ENCODE measurements at regions not wholly inside any gene's neighbourhood (a gene's known extent, or its start where the extent isn't known, plus 50 kb on each side); places are given as distances from the start of the nearest gene placed in this dataset.
"Not testable (repeated sequence)": the region's sequence is repeated elsewhere in the genome, so short reads cannot be mapped to it uniquely, and the experiment has no call there.

DNA sequence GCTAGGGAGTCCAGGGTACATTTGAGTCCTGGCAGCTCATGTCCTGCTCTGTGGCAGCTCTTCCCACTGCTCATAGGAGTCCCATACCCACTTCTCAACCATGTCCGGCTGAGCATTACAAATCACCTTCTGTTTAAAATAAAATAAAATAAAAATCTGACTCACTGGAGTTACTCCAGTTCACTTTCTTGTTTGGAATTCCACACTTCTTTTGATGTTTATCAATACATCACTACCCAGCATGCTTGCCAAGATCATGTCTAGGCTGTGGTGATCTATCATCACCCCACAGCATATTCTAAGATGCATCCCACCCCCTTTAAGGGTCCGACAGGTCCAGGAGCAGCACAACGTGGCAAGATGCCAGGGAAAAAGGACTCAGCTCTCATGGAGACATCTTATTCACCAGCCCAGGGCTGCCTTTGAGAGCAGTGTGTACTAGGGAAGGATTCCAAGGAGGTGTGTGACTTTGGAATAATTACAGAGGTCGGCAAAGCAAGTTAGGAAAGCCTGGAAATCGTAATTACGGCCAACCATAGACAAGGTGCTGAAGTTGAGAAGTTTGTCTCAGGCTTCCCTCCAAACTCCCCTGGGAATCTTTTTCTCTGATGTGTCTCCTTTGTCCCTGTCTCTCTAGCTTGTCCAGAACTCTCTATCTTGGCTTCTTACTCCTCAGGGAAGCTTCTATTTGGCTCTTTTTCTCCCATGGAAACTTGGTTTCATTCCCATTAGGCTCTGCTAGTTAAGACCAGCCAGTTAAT is 111.4 kb upstream of the SLC1A3 start:
- Histone ChIP-seq H3K36me3 (ENCODE audit: control insufficient read depth in 2 of 2, insufficient read depth in 2 of 2, low read length in 1 of 2) (no peaks in the 10 kb centered on the region), H3K4me1 (ENCODE audit: control insufficient read depth in 2 of 2, insufficient read depth in 2 of 2, low read length in 2 of 2) (no peaks in the 10 kb centered on the region), H3K9me3 (ENCODE audit: control insufficient read depth in 2 of 2, insufficient read depth in 1 of 2, low read length in 1 of 2) (no peaks in the 10 kb centered on the region), H3K4me3 (ENCODE audit: low read length in 2 of 2) (no peak overlapping the region), H3K27ac (ENCODE audit: low read depth in 1 of 2, low read length in 1 of 2) (no peak overlapping the region), H3K27me3 (ENCODE audit: control insufficient read depth in 2 of 2, insufficient read depth in 1 of 2, low read length in 1 of 2) (no peaks in the 10 kb centered on the region)
- WGBS, result 92% methylated on average over 6 of the region's 6 CpGs
- DNase-seq (ENCODE audit: low read depth in 6 of 9, low spot score in 9 of 9), result no peak

DNA sequence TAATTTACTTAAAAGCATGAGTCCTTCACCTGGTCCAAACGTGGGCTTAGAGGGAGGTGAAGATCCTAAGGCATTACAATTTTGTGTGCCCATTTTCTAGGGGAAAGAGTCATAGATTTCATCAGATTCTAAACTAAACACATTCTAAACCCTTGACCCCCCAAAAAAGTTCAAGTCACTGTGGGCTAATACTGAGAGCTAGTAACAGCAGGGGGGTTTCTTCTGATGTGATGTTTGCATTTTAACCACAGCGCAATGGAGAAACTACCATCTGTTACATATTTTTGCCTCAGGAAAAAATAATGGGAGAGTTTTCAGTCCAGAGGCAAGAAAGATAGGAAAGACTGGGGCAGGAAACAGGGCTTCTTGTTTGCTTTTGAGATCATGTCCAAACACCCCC is 110.8 kb upstream of the SLC1A3 start:
- no peaks in the 10 kb centered on the region for H3K9me3 ChIP-seq (ENCODE audit: control insufficient read depth in 2 of 2, insufficient read depth in 1 of 2, low read length in 1 of 2)
- 84% methylated on average over 2 of the region's 2 CpGs for WGBS
- H3K4me1 ChIP-seq (ENCODE audit: control insufficient read depth in 2 of 2, insufficient read depth in 2 of 2, low read length in 2 of 2), result no peaks in the 10 kb centered on the region
- H3K27me3 ChIP-seq (ENCODE audit: control insufficient read depth in 2 of 2, insufficient read depth in 1 of 2, low read length in 1 of 2), result no peaks in the 10 kb centered on the region
- no peaks in the 10 kb centered on the region for H3K36me3 ChIP-seq (ENCODE audit: control insufficient read depth in 2 of 2, insufficient read depth in 2 of 2, low read length in 1 of 2)
- H3K27ac ChIP-seq (ENCODE audit: low read depth in 1 of 2, low read length in 1 of 2), result no peak overlapping the region
- DNase-seq (ENCODE audit: low read depth in 6 of 9, low spot score in 9 of 9), result no peak
- H3K4me3 ChIP-seq (ENCODE audit: low read length in 2 of 2), result no peak overlapping the region

DNA sequence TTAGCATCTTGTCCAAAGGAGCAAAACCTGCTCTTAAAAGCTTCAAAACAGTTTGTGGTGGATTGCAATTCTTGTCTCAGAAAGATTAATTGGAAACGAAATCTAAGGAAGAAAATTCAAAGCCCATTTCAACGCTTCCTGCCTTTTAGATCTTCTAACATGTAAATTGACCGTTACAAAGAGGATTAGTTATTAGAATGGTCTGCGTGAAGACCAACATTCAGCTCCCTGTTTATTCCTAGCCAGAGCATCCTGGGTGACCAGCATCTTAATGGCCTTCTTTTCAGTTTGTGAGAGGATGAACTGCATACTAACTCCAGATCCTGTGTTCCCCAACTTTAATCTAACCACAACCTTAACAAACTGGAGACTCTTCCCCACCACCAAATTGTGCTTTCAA is 109.9 kb upstream of the SLC1A3 start:
- 95% methylated on average over 4 of the region's 4 CpGs for WGBS
- Histone ChIP-seq H3K36me3 (ENCODE audit: control insufficient read depth in 2 of 2, insufficient read depth in 2 of 2, low read length in 1 of 2) (no peaks in the 10 kb centered on the region), H3K27me3 (ENCODE audit: control insufficient read depth in 2 of 2, insufficient read depth in 1 of 2, low read length in 1 of 2) (no peaks in the 10 kb centered on the region), H3K4me3 (ENCODE audit: low read length in 2 of 2) (no peak overlapping the region), H3K4me1 (ENCODE audit: control insufficient read depth in 2 of 2, insufficient read depth in 2 of 2, low read length in 2 of 2) (no peaks in the 10 kb centered on the region), H3K27ac (ENCODE audit: low read depth in 1 of 2, low read length in 1 of 2) (no peak overlapping the region), H3K9me3 (ENCODE audit: control insufficient read depth in 2 of 2, insufficient read depth in 1 of 2, low read length in 1 of 2) (no peaks in the 10 kb centered on the region)
- DNase-seq (ENCODE audit: low read depth in 6 of 9, low spot score in 9 of 9), result no peak

DNA sequence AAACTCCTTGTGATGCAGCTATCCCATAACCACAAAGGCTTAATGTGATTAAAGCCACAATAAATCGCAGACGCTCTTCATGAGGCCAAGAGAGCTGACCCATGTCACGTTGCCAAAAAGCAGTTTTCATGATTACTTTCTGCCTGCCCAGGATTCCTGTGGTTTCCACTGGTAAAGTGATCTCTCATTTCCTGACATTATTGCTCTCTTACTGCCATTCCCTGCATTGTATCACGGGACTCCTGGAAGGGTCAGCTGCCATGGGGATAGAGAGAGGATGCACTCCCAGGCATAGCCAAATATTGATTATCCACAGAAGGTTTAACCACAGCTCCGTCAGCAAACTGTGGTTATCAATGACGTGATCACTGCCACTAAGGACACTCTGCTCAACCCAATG is 103.8 kb upstream of the SLC1A3 start:
- 78% methylated on average over 6 of the region's 6 CpGs for WGBS
- Histone ChIP-seq H3K27ac (ENCODE audit: low read depth in 1 of 2, low read length in 1 of 2) (no peak overlapping the region), H3K27me3 (ENCODE audit: control insufficient read depth in 2 of 2, insufficient read depth in 1 of 2, low read length in 1 of 2) (no peaks in the 10 kb centered on the region), H3K4me3 (ENCODE audit: low read length in 2 of 2) (no peak overlapping the region), H3K9me3 (ENCODE audit: control insufficient read depth in 2 of 2, insufficient read depth in 1 of 2, low read length in 1 of 2) (no peaks in the 10 kb centered on the region), H3K4me1 (ENCODE audit: control insufficient read depth in 2 of 2, insufficient read depth in 2 of 2, low read length in 2 of 2) (no peaks in the 10 kb centered on the region), H3K36me3 (ENCODE audit: control insufficient read depth in 2 of 2, insufficient read depth in 2 of 2, low read length in 1 of 2) (no peaks in the 10 kb centered on the region)
- no peak for DNase-seq (ENCODE audit: low read depth in 6 of 9, low spot score in 9 of 9)

DNA sequence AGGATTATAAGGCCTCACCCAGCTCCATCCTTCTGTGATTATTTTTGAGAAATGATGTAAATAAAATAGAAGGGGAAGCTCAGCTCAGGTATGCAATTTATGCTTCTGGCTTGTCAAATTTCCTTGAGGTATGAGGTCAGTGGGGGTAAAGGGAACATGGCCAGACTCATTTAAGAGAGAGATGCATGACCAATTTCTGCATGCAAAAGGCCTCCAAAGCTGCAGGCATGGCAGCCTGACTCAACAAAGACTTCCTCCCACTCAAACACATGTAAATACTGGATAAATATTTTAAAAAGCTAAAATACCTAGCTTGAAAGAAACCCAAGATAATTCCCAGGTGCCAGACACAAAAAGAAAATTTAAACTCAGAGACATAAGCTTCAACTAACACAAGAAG is 101.4 kb upstream of the SLC1A3 start:
- Histone ChIP-seq H3K36me3 (ENCODE audit: control insufficient read depth in 2 of 2, insufficient read depth in 2 of 2, low read length in 1 of 2) (no peaks in the 10 kb centered on the region), H3K27me3 (ENCODE audit: control insufficient read depth in 2 of 2, insufficient read depth in 1 of 2, low read length in 1 of 2) (no peaks in the 10 kb centered on the region)

DNA sequence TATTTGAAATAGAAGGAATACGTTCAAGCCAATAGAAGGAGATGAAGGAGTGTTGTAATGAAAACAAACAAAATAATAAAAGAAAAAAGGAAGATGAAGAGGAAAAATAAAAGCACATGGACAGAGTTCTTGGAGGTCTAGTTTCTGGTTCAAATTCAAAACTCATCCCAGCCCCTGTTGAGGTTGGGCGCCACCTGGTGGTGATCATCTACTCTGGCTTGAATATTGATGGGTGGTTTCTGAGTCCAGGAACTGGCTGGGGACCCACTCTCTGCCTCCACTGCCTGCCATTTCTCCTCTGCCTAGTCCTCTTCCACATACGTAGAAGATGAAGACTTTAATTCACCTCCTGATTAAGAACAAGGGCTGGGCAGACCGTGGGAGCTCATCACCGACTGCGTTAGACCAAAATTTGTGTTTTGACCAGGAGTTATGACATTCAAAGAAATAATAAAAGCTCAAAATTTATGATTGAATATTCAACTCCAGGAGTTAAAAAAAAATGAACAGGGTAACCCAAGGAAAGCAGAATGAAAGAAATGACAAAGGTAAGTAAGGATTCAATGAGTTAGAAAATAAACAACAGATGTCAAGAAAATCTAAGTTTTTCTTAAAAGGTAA is 99.0 kb upstream of the SLC1A3 start:
- peak; percentile 18 to 79 (median 55) for DNase-seq (ENCODE audit: low read depth in 6 of 9, low spot score in 9 of 9)
- Histone ChIP-seq H3K9me3 (ENCODE audit: control insufficient read depth in 2 of 2, insufficient read depth in 1 of 2, low read length in 1 of 2) (no peaks in the 10 kb centered on the region), H3K36me3 (ENCODE audit: control insufficient read depth in 2 of 2, insufficient read depth in 2 of 2, low read length in 1 of 2) (no peaks in the 10 kb centered on the region), H3K4me3 (ENCODE audit: low read length in 2 of 2) (no peak overlapping the region), H3K4me1 (ENCODE audit: control insufficient read depth in 2 of 2, insufficient read depth in 2 of 2, low read length in 2 of 2) (peaks cover 0 to 2% of the 10 kb centered on the region in 2 donors), H3K27me3 (ENCODE audit: control insufficient read depth in 2 of 2, insufficient read depth in 1 of 2, low read length in 1 of 2) (no peaks in the 10 kb centered on the region), H3K27ac (ENCODE audit: low read depth in 1 of 2, low read length in 1 of 2) (no peak overlapping the region)
- 62% methylated on average over 6 of the region's 6 CpGs for WGBS

More for the DNA sequence above, 101.4 kb upstream of the SLC1A3 start:
- no peak overlapping the region for H3K4me3 ChIP-seq (ENCODE audit: low read length in 2 of 2)
- peaks cover 0 to 2% of the 10 kb centered on the region in 2 donors for H3K4me1 ChIP-seq (ENCODE audit: control insufficient read depth in 2 of 2, insufficient read depth in 2 of 2, low read length in 2 of 2)
- H3K9me3 ChIP-seq (ENCODE audit: control insufficient read depth in 2 of 2, insufficient read depth in 1 of 2, low read length in 1 of 2), result no peaks in the 10 kb centered on the region
- DNase-seq (ENCODE audit: low read depth in 6 of 9, low spot score in 9 of 9), result no peak
- H3K27ac ChIP-seq (ENCODE audit: low read depth in 1 of 2, low read length in 1 of 2), result no peak overlapping the region

DNA sequence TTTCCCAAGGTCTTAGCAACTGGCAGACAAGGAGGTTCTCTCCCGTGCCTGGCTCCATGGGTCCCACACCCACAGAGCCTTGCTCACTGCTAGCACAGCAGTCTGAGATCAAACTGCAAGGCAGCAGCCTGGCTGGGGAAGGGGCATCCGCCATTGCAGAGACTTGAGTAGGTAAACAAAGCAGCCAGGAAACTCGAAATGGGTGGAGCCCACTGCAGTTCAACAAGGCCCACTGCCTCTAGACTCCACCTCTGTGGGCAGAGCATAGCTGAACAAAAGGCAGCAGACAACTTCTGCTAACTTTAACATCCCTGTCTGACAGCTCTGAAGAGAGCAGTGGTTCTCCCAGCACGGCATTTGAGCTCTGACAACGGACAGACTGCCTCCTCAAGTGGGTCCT is 98.1 kb upstream of the SLC1A3 start:
- not testable (repeated sequence) for H3K36me3 ChIP-seq (ENCODE audit: control insufficient read depth in 2 of 2, insufficient read depth in 2 of 2, low read length in 1 of 2); H3K4me3 ChIP-seq (ENCODE audit: low read length in 2 of 2); H3K4me1 ChIP-seq (ENCODE audit: control insufficient read depth in 2 of 2, insufficient read depth in 2 of 2, low read length in 2 of 2); H3K9me3 ChIP-seq (ENCODE audit: control insufficient read depth in 2 of 2, insufficient read depth in 1 of 2, low read length in 1 of 2); H3K27ac ChIP-seq (ENCODE audit: low read depth in 1 of 2, low read length in 1 of 2); H3K27me3 ChIP-seq (ENCODE audit: control insufficient read depth in 2 of 2, insufficient read depth in 1 of 2, low read length in 1 of 2)
- peak in 3 of 9 donors; percentile 17 to 37 (median 17) for DNase-seq (ENCODE audit: low read depth in 6 of 9, low spot score in 9 of 9)
- WGBS, result 83% methylated on average over 5 of the region's 5 CpGs

DNA sequence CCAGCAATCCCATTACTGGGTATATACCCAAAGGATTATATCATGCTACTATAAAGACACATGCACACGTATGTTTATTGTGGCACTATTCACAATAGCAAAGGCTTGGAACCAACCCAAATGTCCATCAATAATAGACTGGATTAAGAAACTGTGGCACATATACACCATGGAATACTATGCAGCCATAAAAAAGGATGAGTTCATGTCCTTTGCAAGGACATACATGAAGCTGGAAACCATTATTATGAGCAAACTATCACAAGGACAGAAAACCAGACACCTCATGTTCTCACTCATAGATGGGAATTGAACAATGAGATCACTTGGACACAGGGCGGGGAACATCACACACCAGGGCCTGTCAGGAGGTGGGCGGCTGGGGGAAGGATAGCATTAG is 92.8 kb upstream of the SLC1A3 start:
- not testable (repeated sequence) for H3K4me1 ChIP-seq (ENCODE audit: control insufficient read depth in 2 of 2, insufficient read depth in 2 of 2, low read length in 2 of 2); H3K27ac ChIP-seq (ENCODE audit: low read depth in 1 of 2, low read length in 1 of 2); H3K4me3 ChIP-seq (ENCODE audit: low read length in 2 of 2); H3K9me3 ChIP-seq (ENCODE audit: control insufficient read depth in 2 of 2, insufficient read depth in 1 of 2, low read length in 1 of 2); H3K36me3 ChIP-seq (ENCODE audit: control insufficient read depth in 2 of 2, insufficient read depth in 2 of 2, low read length in 1 of 2); H3K27me3 ChIP-seq (ENCODE audit: control insufficient read depth in 2 of 2, insufficient read depth in 1 of 2, low read length in 1 of 2); DNase-seq (ENCODE audit: low read depth in 6 of 9, low spot score in 9 of 9)
- 97% methylated on average over 3 of the region's 3 CpGs for WGBS

DNA sequence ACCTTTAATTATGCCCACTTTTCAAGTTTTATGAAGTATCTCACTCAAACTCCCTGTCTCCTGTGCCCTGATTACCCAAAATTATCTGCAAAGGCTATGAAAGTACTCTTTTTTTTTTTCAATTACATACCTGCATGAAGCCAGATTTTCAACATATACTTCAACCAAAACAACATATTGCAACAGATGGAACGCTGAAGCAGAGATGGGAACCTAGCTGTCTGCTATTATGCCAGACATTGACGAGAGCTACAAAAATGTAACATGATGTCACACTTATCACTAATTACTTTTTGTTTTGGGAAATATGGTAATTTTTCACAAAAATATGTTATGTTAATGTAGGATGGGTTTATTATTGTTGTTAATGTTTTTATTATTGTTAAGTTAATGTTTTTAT is 86.5 kb upstream of the SLC1A3 start:
- H3K27ac ChIP-seq (ENCODE audit: low read depth in 1 of 2, low read length in 1 of 2), result no peak overlapping the region
- H3K27me3 ChIP-seq (ENCODE audit: control insufficient read depth in 2 of 2, insufficient read depth in 1 of 2, low read length in 1 of 2), result no peaks in the 10 kb centered on the region
- DNase-seq (ENCODE audit: low read depth in 6 of 9, low spot score in 9 of 9), result no peak
- H3K4me3 ChIP-seq (ENCODE audit: low read length in 2 of 2), result no peak overlapping the region
- WGBS, result 98% methylated on average over 2 of the region's 2 CpGs
- H3K4me1 ChIP-seq (ENCODE audit: control insufficient read depth in 2 of 2, insufficient read depth in 2 of 2, low read length in 2 of 2), result no peaks in the 10 kb centered on the region
- H3K36me3 ChIP-seq (ENCODE audit: control insufficient read depth in 2 of 2, insufficient read depth in 2 of 2, low read length in 1 of 2), result no peaks in the 10 kb centered on the region
- no peaks in the 10 kb centered on the region for H3K9me3 ChIP-seq (ENCODE audit: control insufficient read depth in 2 of 2, insufficient read depth in 1 of 2, low read length in 1 of 2)

Data from thymus (tissue), 11 donors.